IMR-90 (cell line): ENCODE measurements at regions not wholly inside any gene's neighbourhood (a gene's known extent, or its start where the extent isn't known, plus 50 kb on each side); places are given as distances from the start of the nearest gene placed in this dataset.

Experiments used
- ATAC-seq: fragments of 200-7000 bp; cut with Tn5 transposase; 2 replicates; pipeline ENCODE4 v1.9.1; 2020; ENCODE audit warnings: low read depth, mild to moderate bottlenecking, moderate library complexity
- BruUV-seq: library from RNA; stranded (reverse); fragments of 400-500 nt; replicated peaks from 2 replicates; lab custom pipeline; 2021; lab: Mats Ljungman, UMichigan
- CTCF ChIA-PET: fragments of 300-600 bp; formaldehyde crosslinking; extraction: SDS; loops from one replicate; lab custom pipeline; 2021; ENCODE audit warnings: antibody characterized with exemption; lab: Yijun Ruan, JAX
- POLR2A ChIA-PET: fragments of 300-600 bp; sonication (Branson Sonifier 250); formaldehyde crosslinking; loops from one replicate; lab custom pipeline; 2022; ENCODE audit warnings: antibody characterized with exemption; ENCODE audit not compliant: unreplicated experiment; lab: Charles Lee
- DNase-seq: peaks from one replicate; pipeline ENCODE4 v3.0.0; 2013
- H2AFZ ChIP-seq: replicated peaks from 2 replicates; pipeline ENCODE3; 2013; ENCODE audit warnings: low read length, mild to moderate bottlenecking; ENCODE audit not compliant: poor library complexity
- H2AK5ac ChIP-seq: 2 replicates; pipeline ENCODE4 v1.6.1; 2013; ENCODE audit warnings: low read depth, low read length, inconsistent platforms
- H2AK9ac ChIP-seq: replicated peaks from 2 replicates; pipeline ENCODE3; 2013; ENCODE audit warnings: mild to moderate bottlenecking, low read depth, low read length, moderate library complexity; ENCODE audit not compliant: poor library complexity
- H2BK120ac ChIP-seq: 2 replicates; pipeline ENCODE4 v1.6.1; 2013; ENCODE audit warnings: low read depth, low read length, inconsistent platforms
- H2BK15ac ChIP-seq: 3 replicates; pipeline ENCODE4 v1.6.1; 2013; ENCODE audit warnings: low read depth, low read length, inconsistent platforms
- H2BK20ac ChIP-seq: 2 replicates; pipeline ENCODE4 v1.6.1; 2013; ENCODE audit warnings: low read depth, mild to moderate bottlenecking, inconsistent platforms, low read length, moderate library complexity
- H2BK5ac ChIP-seq: 2 replicates; pipeline ENCODE4 v1.6.1; 2013; ENCODE audit warnings: mild to moderate bottlenecking, low read depth, low read length, inconsistent platforms; ENCODE audit not compliant: poor library complexity, severe bottlenecking
- H3K14ac ChIP-seq: replicated peaks from 2 replicates; pipeline ENCODE4 v1.6.1; 2013; ENCODE audit warnings: low read depth, low read length, inconsistent platforms
- H3K18ac ChIP-seq: 2 replicates; pipeline ENCODE4 v1.6.1; 2013; ENCODE audit warnings: low read depth, low read length, control low read depth
- H3K23ac ChIP-seq: 2 replicates; pipeline ENCODE4 v1.6.1; 2013; ENCODE audit warnings: low read depth, low read length, inconsistent platforms
- H3K27ac ChIP-seq: 2 replicates; pipeline ENCODE4 v1.5.1; 2013; ENCODE audit warnings: mild to moderate bottlenecking, control low read depth, low read length; ENCODE audit not compliant: insufficient read depth
- H3K27me3 ChIP-seq: 2 replicates; pipeline ENCODE4 v1.6.1; 2013; ENCODE audit warnings: low read length; ENCODE audit not compliant: control insufficient read depth, insufficient read depth
- H3K36me3 ChIP-seq: 2 replicates; pipeline ENCODE4 v1.6.1; 2013; ENCODE audit warnings: low read length, mixed read lengths; ENCODE audit not compliant: control insufficient read depth, insufficient read depth
- H3K4ac ChIP-seq: 2 replicates; pipeline ENCODE4 v1.6.1; 2013; ENCODE audit warnings: low read depth, low read length, inconsistent platforms
- H3K4me1 ChIP-seq: 2 replicates; pipeline ENCODE4 v1.6.1; 2013; ENCODE audit warnings: low read length, mixed read lengths; ENCODE audit not compliant: control insufficient read depth, insufficient read depth
- H3K4me2 ChIP-seq: 2 replicates; pipeline ENCODE4 v1.6.1; 2013; ENCODE audit warnings: low read depth, mild to moderate bottlenecking, control low read depth, low read length, moderate library complexity
- H3K4me3 ChIP-seq: 2 replicates; pipeline ENCODE4 v1.5.1; 2013; ENCODE audit warnings: low read depth, mild to moderate bottlenecking, control low read depth, low read length, moderate library complexity; ENCODE audit not compliant: insufficient read depth
- H3K56ac ChIP-seq: 2 replicates; pipeline ENCODE4 v1.6.1; 2013; ENCODE audit warnings: low read length, inconsistent platforms; ENCODE audit not compliant: insufficient read depth; ENCODE audit errors: extremely low read depth
- H3K79me1 ChIP-seq, 2 experiments: 2 replicates each; pipeline ENCODE4 v1.6.1; 2013; ENCODE audit warnings: low read length in 2 of 2, inconsistent platforms in 1 of 2, low read depth in 1 of 2
- H3K9ac ChIP-seq: 2 replicates; pipeline ENCODE4 v1.6.1; 2013; ENCODE audit warnings: low read depth, low read length, control low read depth
- H3K9me1 ChIP-seq: 2 replicates; pipeline ENCODE4 v1.6.1; 2013; ENCODE audit warnings: low read length, inconsistent platforms; ENCODE audit not compliant: insufficient read depth
- H3K9me3 ChIP-seq: 2 replicates; pipeline ENCODE4 v1.6.1; 2013; ENCODE audit warnings: low read length; ENCODE audit not compliant: control insufficient read depth, insufficient read depth
- H4K20me1 ChIP-seq: 2 replicates; pipeline ENCODE4 v1.6.1; 2013; ENCODE audit warnings: low read length, inconsistent platforms; ENCODE audit not compliant: insufficient read depth
- H4K5ac ChIP-seq: 2 replicates; pipeline ENCODE4 v1.6.1; 2013; ENCODE audit warnings: mild to moderate bottlenecking, low read depth, low read length, control low read depth
- H4K8ac ChIP-seq, 2 experiments: 2 replicates each; pipeline ENCODE4 v1.6.1; 2013; ENCODE audit warnings: low read depth in 2 of 2, low read length in 2 of 2, control low read depth in 1 of 2, inconsistent platforms in 1 of 2
- H4K91ac ChIP-seq: 2 replicates; pipeline ENCODE4 v1.6.1; 2013; ENCODE audit warnings: low read depth, low read length, inconsistent platforms; ENCODE audit not compliant: insufficient read depth
- BHLHE40 ChIP-seq: fragments of 150-350 bp; IDR thresholded peaks from 2 replicates; pipeline ENCODE4 v1.6.1; 2016; ENCODE audit warnings: mild to moderate bottlenecking, low read depth, low read length
- CEBPB ChIP-seq: IDR thresholded peaks from 2 replicates; pipeline ENCODE4 v1.6.1; 2012; ENCODE audit warnings: low read depth, low read length, improper control_type of control experiment
- CHD1 ChIP-seq: IDR thresholded peaks from 2 replicates; pipeline ENCODE4 v1.6.1; 2012; ENCODE audit warnings: low read depth, low read length, improper control_type of control experiment
- CTCF ChIP-seq: conservative IDR thresholded peaks from 2 replicates; pipeline ENCODE4 v1.5.1; 2012; ENCODE audit warnings: mild to moderate bottlenecking, low read depth, low read length, improper control_type of control experiment
- ELK1 ChIP-seq: fragments of 150-350 bp; IDR thresholded peaks from 2 replicates; pipeline ENCODE4 v1.6.1; 2016; ENCODE audit warnings: low read depth, mild to moderate bottlenecking, low read length, moderate library complexity, borderline replicate concordance
- FOS ChIP-seq: fragments of 150-350 bp; IDR thresholded peaks from 2 replicates; pipeline ENCODE4 v1.6.1; 2016; ENCODE audit warnings: low read depth, low read length
- MAFK ChIP-seq: IDR thresholded peaks from 2 replicates; pipeline ENCODE4 v1.6.1; 2012; ENCODE audit warnings: low read depth, low read length, improper control_type of control experiment
- MAZ ChIP-seq: IDR thresholded peaks from 2 replicates; pipeline ENCODE4 v1.6.1; 2012; ENCODE audit warnings: low read depth, mild to moderate bottlenecking, low read length, improper control_type of control experiment, moderate library complexity, borderline replicate concordance
- MXI1 ChIP-seq: IDR thresholded peaks from 2 replicates; pipeline ENCODE4 v1.6.1; 2012; ENCODE audit warnings: low read depth, mild to moderate bottlenecking, low read length, moderate library complexity, borderline replicate concordance
- NFE2L2 ChIP-seq: fragments of 150-350 bp; IDR thresholded peaks from 2 replicates; pipeline ENCODE4 v1.6.1; 2016; ENCODE audit warnings: low read depth, mild to moderate bottlenecking, low read length
- POLR2A ChIP-seq: IDR thresholded peaks from 2 replicates; pipeline ENCODE4 v1.6.1; 2012; ENCODE audit warnings: mild to moderate bottlenecking, low read depth, low read length
- RAD21 ChIP-seq: IDR thresholded peaks from 2 replicates; pipeline ENCODE4 v1.6.1; 2012; ENCODE audit warnings: low read length, improper control_type of control experiment
- RCOR1 ChIP-seq: IDR thresholded peaks from 2 replicates; pipeline ENCODE4 v1.6.1; 2012; ENCODE audit warnings: mild to moderate bottlenecking, low read length, improper control_type of control experiment; ENCODE audit not compliant: insufficient replicate concordance
- RFX5 ChIP-seq: IDR thresholded peaks from 2 replicates; pipeline ENCODE4 v1.8.0; 2012; ENCODE audit warnings: low read depth, mild to moderate bottlenecking, low read length, moderate library complexity
- SMC3 ChIP-seq: fragments of 150-350 bp; IDR thresholded peaks from 2 replicates; pipeline ENCODE4 v1.6.1; 2016; ENCODE audit warnings: low read depth, mild to moderate bottlenecking, antibody characterized with exemption, low read length, moderate library complexity
- USF2 ChIP-seq: fragments of 150-350 bp; IDR thresholded peaks from 2 replicates; pipeline ENCODE4 v1.6.1; 2017; ENCODE audit warnings: mild to moderate bottlenecking, antibody characterized with exemption, low read length, low read depth
- WGBS, 2 experiments: methylation state at CpG; one replicate each; pipeline versions ENCODE4 v1.1.5 to v1.1.7; 2013; ENCODE audit warnings: missing lambda C conversion rate in 2 of 2; ENCODE audit not compliant: insufficient read length in 1 of 2; ENCODE audit errors: extremely low coverage in 2 of 2; 5-methylcytosine and 5-hydroxymethylcytosine counted together
- dilution Hi-C: fragments of 300-500 bp; cut with HindIII; formaldehyde crosslinking; loops from one replicate; pipeline ENCODE4 v1.14.3; 2018; ENCODE audit warnings: low sequenced_read_pairs; ENCODE audit not compliant: unreplicated experiment
- in situ Hi-C: fragments of 300-500 bp; cut with MboI; formaldehyde crosslinking; loops from 3 replicates; pipeline ENCODE4 v1.14.3; 2019; ENCODE audit warnings: low sequenced_read_pairs, inconsistent platforms, mixed read lengths
- intact Hi-C: fragments of 100-400 bp; cut with micrococcal nuclease; formaldehyde crosslinking; loops from 2 replicates; pipeline ENCODE4 v1.10.0; 2022

DNA sequence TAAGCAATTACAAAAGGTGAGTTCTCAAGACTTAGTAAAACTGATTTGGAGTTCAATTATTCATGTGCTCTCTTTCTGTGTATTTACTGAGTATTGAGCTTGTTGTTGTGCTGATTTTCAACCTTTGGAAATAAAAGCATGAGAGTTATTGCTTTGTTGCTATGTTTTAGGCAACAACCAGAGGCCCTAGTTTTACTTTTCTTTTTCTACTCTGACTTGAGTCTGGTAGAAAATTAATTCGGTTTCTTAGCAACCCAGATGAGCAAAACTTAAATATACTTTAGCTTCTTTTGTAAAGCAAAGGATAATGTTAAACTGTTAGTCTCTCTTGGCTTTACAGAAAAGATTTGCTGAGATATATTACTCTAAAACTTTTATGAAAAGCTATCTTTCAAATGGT is 66.4 kb upstream of the SCIN start:
- Histone ChIP-seq H3K14ac (no peak overlapping the region), H3K18ac (no peak overlapping the region), H3K4ac (no peak overlapping the region), H3K4me1 (no peaks in the 10 kb centered on the region), H3K27ac (no peak overlapping the region), H3K9ac (no peak overlapping the region), H2BK15ac (no peak overlapping the region), H3K9me1 (no peaks in the 10 kb centered on the region), H2AK9ac (no peak overlapping the region), H3K4me3 (no peak overlapping the region), H4K91ac (no peak overlapping the region), H3K56ac (no peak overlapping the region), H2AK5ac (no peak overlapping the region), H3K23ac (no peak overlapping the region), H4K20me1 (no peaks in the 10 kb centered on the region), H2BK5ac (no peak overlapping the region), H3K27me3 (no peaks in the 10 kb centered on the region), H2BK120ac (no peak overlapping the region), H2AFZ (no peak overlapping the region), H3K36me3 (no peaks in the 10 kb centered on the region), H3K9me3 (no peaks in the 10 kb centered on the region), H3K79me1 (no peaks in the 10 kb centered on the region), H2BK20ac (no peak overlapping the region), H3K4me2 (no peak overlapping the region), H4K5ac (no peak overlapping the region), H4K8ac (no peak overlapping the region)
- POLR2A ChIA-PET = no interaction called here
- CTCF ChIA-PET = no interaction called here
- DNase-seq (no peak), ATAC-seq (no peak)
- no TSS peak for BruUV-seq
- whole genome bisulfite sequencing, 2 experiments = no CpG with 5 or more reads among the region's 1 CpG
- intact Hi-C loops (no loop called here), dilution Hi-C loops (no loop called here), in situ Hi-C loops (no loop called here)
- no peak for TF ChIP-seq CEBPB
- no peak for TF ChIP-seq MXI1
- TF ChIP-seq RFX5 = no peak
- TF ChIP-seq NFE2L2 = no peak
- no peak for TF ChIP-seq FOS
- no peak for TF ChIP-seq ELK1
- TF ChIP-seq CHD1 = no peak
- TF ChIP-seq USF2 = no peak
- no peak for TF ChIP-seq CTCF
- no peak for TF ChIP-seq SMC3
- no peak for TF ChIP-seq RAD21
- no peak for TF ChIP-seq RCOR1
- TF ChIP-seq MAFK = no peak
- no peak for TF ChIP-seq MAZ
- TF ChIP-seq BHLHE40 = no peak
- TF ChIP-seq POLR2A = no peak
